ENCODE measurements at regions not wholly inside any gene's neighbourhood (a gene's known extent, or its start where the extent isn't known, plus 50 kb on each side); places are given as distances from the start of the nearest gene placed in this dataset.
A peak's percentile ranks its signal among the peaks of the same experiment; 100 is the strongest.
"Not testable (repeated sequence)": the region's sequence is repeated elsewhere in the genome, so short reads cannot be mapped to it uniquely, and the experiment has no call there.

- Histone ChIP-seq H3K27ac (ENCODE audit: low read length) (no peak overlapping the region), H3K36me3 (ENCODE audit: control insufficient read depth, insufficient read depth, low read length) (no peaks in the 10 kb centered on the region), H3K27me3 (ENCODE audit: control insufficient read depth, insufficient read depth, low read length) (no peaks in the 10 kb centered on the region), H3K4me1 (ENCODE audit: control insufficient read depth, insufficient read depth, low read length) (no peaks in the 10 kb centered on the region), H3K4me3 (ENCODE audit: low read length) (no peak overlapping the region), H3K9me3 (replicated peaks; ENCODE audit: control insufficient read depth, low read depth, low read length) (no peaks in the 10 kb centered on the region)
- no peak for DNase-seq
These were observed 232.5 kb downstream of the PARP8 start for GRCh38 chr5:50898966-50899365.

- no peaks in the 10 kb centered on the region for H3K27me3 ChIP-seq (ENCODE audit: control insufficient read depth, insufficient read depth, low read length)
- no peaks in the 10 kb centered on the region for H3K9me3 ChIP-seq (replicated peaks; ENCODE audit: control insufficient read depth, low read depth, low read length)
- WGBS (ENCODE audit: insufficient coverage), result no CpG with 5 or more reads among the region's 3 CpGs
These were observed 234.6 kb downstream of the PARP8 start for GRCh38 chr5:50900952-50901510.

GRCh38 chr5:50903651-50904050 is 237.2 kb downstream of the PARP8 start:
- Histone ChIP-seq H3K27ac (ENCODE audit: low read length) (no peak overlapping the region), H3K27me3 (ENCODE audit: control insufficient read depth, insufficient read depth, low read length) (no peaks in the 10 kb centered on the region), H3K4me3 (ENCODE audit: low read length) (no peak overlapping the region), H3K36me3 (ENCODE audit: control insufficient read depth, insufficient read depth, low read length) (no peaks in the 10 kb centered on the region), H3K9me3 (replicated peaks; ENCODE audit: control insufficient read depth, low read depth, low read length) (no peaks in the 10 kb centered on the region), H3K4me1 (ENCODE audit: control insufficient read depth, insufficient read depth, low read length) (no peaks in the 10 kb centered on the region)
- WGBS (ENCODE audit: insufficient coverage), result 75% methylated on average over 1 of the region's 2 CpGs
- DNase-seq, result no peak

More at GRCh38 chr5:50900952-50901510, 234.6 kb downstream of the PARP8 start:
- Histone ChIP-seq H3K36me3 (ENCODE audit: control insufficient read depth, insufficient read depth, low read length) (no peaks in the 10 kb centered on the region), H3K27ac (ENCODE audit: low read length) (no peak overlapping the region), H3K4me3 (ENCODE audit: low read length) (no peak overlapping the region), H3K4me1 (ENCODE audit: control insufficient read depth, insufficient read depth, low read length) (no peaks in the 10 kb centered on the region)
- no peak for DNase-seq

- Histone ChIP-seq H3K36me3 (ENCODE audit: control insufficient read depth, insufficient read depth, low read length) (no peaks in the 10 kb centered on the region), H3K27me3 (ENCODE audit: control insufficient read depth, insufficient read depth, low read length) (no peaks in the 10 kb centered on the region), H3K9me3 (replicated peaks; ENCODE audit: control insufficient read depth, low read depth, low read length) (no peaks in the 10 kb centered on the region), H3K4me1 (ENCODE audit: control insufficient read depth, insufficient read depth, low read length) (no peaks in the 10 kb centered on the region), H3K4me3 (ENCODE audit: low read length) (no peak overlapping the region), H3K27ac (ENCODE audit: low read length) (no peak overlapping the region)
- no peak for DNase-seq
- WGBS (ENCODE audit: insufficient coverage), result 100% methylated on average over 1 of the region's 2 CpGs
These were observed 239.6 kb downstream of the PARP8 start for GRCh38 chr5:50905996-50906570.

GRCh38 chr5:50920160-50920559 is 253.7 kb downstream of the PARP8 start:
- not testable (repeated sequence) for H3K36me3 ChIP-seq (ENCODE audit: control insufficient read depth, insufficient read depth, low read length); DNase-seq; H3K27me3 ChIP-seq (ENCODE audit: control insufficient read depth, insufficient read depth, low read length); H3K27ac ChIP-seq (ENCODE audit: low read length); H3K4me3 ChIP-seq (ENCODE audit: low read length); H3K9me3 ChIP-seq (replicated peaks; ENCODE audit: control insufficient read depth, low read depth, low read length); H3K4me1 ChIP-seq (ENCODE audit: control insufficient read depth, insufficient read depth, low read length)
- WGBS (ENCODE audit: insufficient coverage), result 93% methylated on average over 6 of the region's 13 CpGs

- no peak overlapping the region for H3K27ac ChIP-seq (ENCODE audit: low read length)
- no peaks in the 10 kb centered on the region for H3K27me3 ChIP-seq (ENCODE audit: control insufficient read depth, insufficient read depth, low read length)
- H3K4me3 ChIP-seq (ENCODE audit: low read length), result no peak overlapping the region
- 100% methylated on average over 6 of the region's 20 CpGs for WGBS (ENCODE audit: insufficient coverage)
- no peaks in the 10 kb centered on the region for H3K36me3 ChIP-seq (ENCODE audit: control insufficient read depth, insufficient read depth, low read length)
- no peak for DNase-seq
- H3K4me1 ChIP-seq (ENCODE audit: control insufficient read depth, insufficient read depth, low read length), result no peaks in the 10 kb centered on the region
- H3K9me3 ChIP-seq (replicated peaks; ENCODE audit: control insufficient read depth, low read depth, low read length), result no peaks in the 10 kb centered on the region
These were observed 255.1 kb downstream of the PARP8 start for GRCh38 chr5:50921366-50922133.

- H3K27me3 ChIP-seq (ENCODE audit: control insufficient read depth, insufficient read depth, low read length); H3K9me3 ChIP-seq (replicated peaks; ENCODE audit: control insufficient read depth, low read depth, low read length); H3K4me3 ChIP-seq (ENCODE audit: low read length); H3K4me1 ChIP-seq (ENCODE audit: control insufficient read depth, insufficient read depth, low read length); H3K36me3 ChIP-seq (ENCODE audit: control insufficient read depth, insufficient read depth, low read length); H3K27ac ChIP-seq (ENCODE audit: low read length): not testable (repeated sequence)
- WGBS (ENCODE audit: insufficient coverage), result 74% methylated on average over 34 of the region's 37 CpGs
- peak; percentile 5 for DNase-seq
These were observed 255.9 kb downstream of the PARP8 start for GRCh38 chr5:50922134-50922941.

GRCh38 chr5:50922942-50923767 is 256.7 kb downstream of the PARP8 start:
- peak; percentile 26 for DNase-seq
- no peaks in the 10 kb centered on the region for H3K9me3 ChIP-seq (replicated peaks; ENCODE audit: control insufficient read depth, low read depth, low read length)
- H3K27ac ChIP-seq (ENCODE audit: low read length), result no peak overlapping the region
- no peaks in the 10 kb centered on the region for H3K27me3 ChIP-seq (ENCODE audit: control insufficient read depth, insufficient read depth, low read length)
- 66% methylated on average over 26 of the region's 34 CpGs for WGBS (ENCODE audit: insufficient coverage)
- no peaks in the 10 kb centered on the region for H3K36me3 ChIP-seq (ENCODE audit: control insufficient read depth, insufficient read depth, low read length)
- H3K4me3 ChIP-seq (ENCODE audit: low read length), result no peak overlapping the region
- no peaks in the 10 kb centered on the region for H3K4me1 ChIP-seq (ENCODE audit: control insufficient read depth, insufficient read depth, low read length)

GRCh38 chr5:50923768-50924494 is 257.5 kb downstream of the PARP8 start:
- no peaks in the 10 kb centered on the region for H3K36me3 ChIP-seq (ENCODE audit: control insufficient read depth, insufficient read depth, low read length)
- 46% methylated on average over 4 of the region's 18 CpGs for WGBS (ENCODE audit: insufficient coverage)
- no peaks in the 10 kb centered on the region for H3K27me3 ChIP-seq (ENCODE audit: control insufficient read depth, insufficient read depth, low read length)
- no peak overlapping the region for H3K4me3 ChIP-seq (ENCODE audit: low read length)
- H3K9me3 ChIP-seq (replicated peaks; ENCODE audit: control insufficient read depth, low read depth, low read length), result no peaks in the 10 kb centered on the region
- DNase-seq, result peak; percentile 15
- no peak overlapping the region for H3K27ac ChIP-seq (ENCODE audit: low read length)
- H3K4me1 ChIP-seq (ENCODE audit: control insufficient read depth, insufficient read depth, low read length), result no peaks in the 10 kb centered on the region

Data from muscle of leg (tissue), 3 donors.